ENCODE measurements at regions not wholly inside any gene's neighbourhood (a gene's known extent, or its start where the extent isn't known, plus 50 kb on each side); places are given as distances from the start of the nearest gene placed in this dataset.

- TF ChIP-seq CUX1 (IDR thresholded peaks at IDR 0.05; ENCODE audit: insufficient replicate concordance, low read depth, low read length) = no peak
- no peak for TF ChIP-seq SREBF1 (IDR thresholded peaks at IDR 0.05; ENCODE audit: low read length)
- no peak for TF ChIP-seq ASH2L (IDR thresholded peaks at IDR 0.05; ENCODE audit: borderline replicate concordance, low read depth)
- no peak for TF ChIP-seq LARP7 (IDR thresholded peaks at IDR 0.05)
Measured at GRCh38 chr20:23147647-23147963, 61.5 kb upstream of the CD93 start (continued).

- H3K9ac ChIP-seq (ENCODE audit: control insufficient read depth, insufficient read depth, low read length) = no peak overlapping the region
- SMC1A ChIA-PET (ENCODE audit: uncharacterized antibody, unreplicated experiment) = interaction anchor here (0.7 to 7.1 kb wide), 14 partner anchors 13 to 89 kb away, joined by 3 to 58 read pairs (median 6); no protein-coding TSS in a partner anchor
- CTCF ChIA-PET = interaction anchor here (0.7 to 1.8 kb wide), 10 partner anchors 9 to 96 kb away, joined by 3 to 5 read pairs (median 4); no protein-coding TSS in a partner anchor
- WGBS (ENCODE audit: insufficient coverage, insufficient replicate concordance, low lambda C conversion rate, missing lambda C conversion rate) = 14% methylated on average over 7 of the region's 7 CpGs
- H3K27ac ChIP-seq (ENCODE audit: control insufficient read depth, insufficient read depth) = peak overlapping the region; percentile 50
- 0 out of 2 replicates have a peak overlapping the region, but pooled peaks have one; percentile 34 for H3K4me2 ChIP-seq (ENCODE audit: control insufficient read depth, insufficient read depth)
- peaks cover 36% of the 10 kb centered on the region for H3K4me1 ChIP-seq (ENCODE audit: control insufficient read depth, insufficient read depth, low read length)
- H3K4me3 ChIP-seq = no peak overlapping the region
- RAD21 ChIA-PET (ENCODE audit: unreplicated experiment) = interaction anchor here (0.7 to 2.7 kb wide), 10 partner anchors 12 to 87 kb away, joined by 3 to 16 read pairs (median 4); no protein-coding TSS in a partner anchor
- H4K20me1 ChIP-seq (ENCODE audit: control insufficient read depth, insufficient read depth) = no peaks in the 10 kb centered on the region
- intact Hi-C loops (cut with micrococcal nuclease; ENCODE audit: unreplicated experiment) = no loop called here
- FAIRE-seq (peak; percentile 31), DNase-seq (ENCODE audit: low read depth, low spot score) (no peak), ATAC-seq (no peak)
- in situ Hi-C loops (cut with MboI) = no loop called here
- H3K27me3 ChIP-seq (replicated peaks in 1 of 2; ENCODE audit: control insufficient read depth in 2 of 2, insufficient read depth in 2 of 2, low read length in 1 of 2) = no peaks in the 10 kb centered on the region
- no peaks in the 10 kb centered on the region for H3K79me2 ChIP-seq (ENCODE audit: control insufficient read depth, insufficient read depth, low read length)
- H3K36me3 ChIP-seq (ENCODE audit: control insufficient read depth in 2 of 2, insufficient read depth in 2 of 2, low read length in 1 of 2) = no peaks in the 10 kb centered on the region
- POLR2A ChIA-PET = interaction anchor here (0.8 to 1.4 kb wide), 6 partner anchors 29 to 63 kb away, joined by 3 to 6 read pairs (median 4); partner anchors contain the start of gene CD93
- no TSS peak for BruUV-seq (replicated peaks)
- H3K9me3 ChIP-seq (replicated peaks; ENCODE audit: control insufficient read depth, insufficient read depth, low read length) = no peaks in the 10 kb centered on the region
- H2AFZ ChIP-seq (ENCODE audit: control insufficient read depth, low read depth, low read length) = no peak overlapping the region
- no peak for TF ChIP-seq HCFC1 (IDR thresholded peaks at IDR 0.05; ENCODE audit: low read length)
- no peak for TF ChIP-seq SREBF2 (IDR thresholded peaks at IDR 0.05; ENCODE audit: low read length)
- TF ChIP-seq STAT1 (conservative IDR thresholded peaks at IDR 0.05) = no peak
- peak; percentile 8; the same call in 1 of the 2 replicates for TF ChIP-seq ZBTB40 (IDR thresholded peaks at IDR 0.05; ENCODE audit: borderline replicate concordance)
- no peak for TF ChIP-seq SKIL (IDR thresholded peaks at IDR 0.05; ENCODE audit: low read depth, poor library complexity, severe bottlenecking)
- TF ChIP-seq MXI1 (IDR thresholded peaks at IDR 0.05; ENCODE audit: low read depth, low read length) = no peak
Measured at GRCh38 chr20:23146857-23147637, 60.9 kb upstream of the CD93 start.

Measured in GM12878 (cell line).